NCI-H1930 (cell line): ENCODE measurements at regions not wholly inside any gene's neighbourhood (a gene's known extent, or its start where the extent isn't known, plus 50 kb on each side); places are given as distances from the start of the nearest gene placed in this dataset.

Source experiments
- DNase-seq, 2 experiments: peaks; one replicate each; lab custom pipeline; 2025; lab: John Stamatoyannopoulos, UW

DNA sequence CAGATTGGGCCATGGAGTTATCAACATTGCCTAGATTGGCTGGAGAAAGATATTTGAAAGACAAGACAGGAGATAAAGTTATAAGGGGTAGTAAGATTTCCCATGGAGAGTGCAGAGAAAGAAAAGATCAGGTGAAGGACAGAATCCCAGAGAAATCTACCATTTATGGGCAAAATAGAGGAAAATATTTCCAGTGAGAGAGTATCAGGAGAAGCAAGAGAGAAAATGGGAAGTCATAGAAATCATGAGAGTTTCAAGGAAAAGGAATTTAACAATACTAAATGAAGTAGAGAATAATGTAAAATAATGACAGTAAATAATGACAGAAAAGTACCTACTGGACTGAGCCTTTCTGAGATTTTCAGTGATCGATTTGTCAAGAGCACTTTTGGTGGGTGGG is 447.6 kb upstream of the CHST9 start:
- no peak for DNase-seq

DNA sequence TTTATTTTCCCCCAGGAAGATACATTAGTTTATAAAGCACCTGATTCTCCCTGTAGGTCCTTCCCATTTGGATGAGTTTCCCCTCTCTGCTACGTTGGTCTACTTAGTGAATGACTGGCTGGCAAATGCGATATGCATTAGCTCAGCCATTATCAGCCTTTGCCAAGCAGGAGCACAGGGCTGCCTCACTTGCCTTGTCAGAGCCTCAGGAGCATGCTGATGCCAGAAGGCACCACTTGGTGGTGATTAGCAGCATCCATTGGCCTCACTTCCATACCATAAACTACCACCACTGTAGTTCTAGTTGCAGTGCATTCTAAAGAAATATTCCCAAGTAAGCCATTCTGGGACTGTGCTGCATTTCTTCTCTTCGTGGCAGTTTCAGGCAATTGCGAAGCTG is 442.8 kb upstream of the CHST9 start:
- peak; percentile 13 for DNase-seq

DNA sequence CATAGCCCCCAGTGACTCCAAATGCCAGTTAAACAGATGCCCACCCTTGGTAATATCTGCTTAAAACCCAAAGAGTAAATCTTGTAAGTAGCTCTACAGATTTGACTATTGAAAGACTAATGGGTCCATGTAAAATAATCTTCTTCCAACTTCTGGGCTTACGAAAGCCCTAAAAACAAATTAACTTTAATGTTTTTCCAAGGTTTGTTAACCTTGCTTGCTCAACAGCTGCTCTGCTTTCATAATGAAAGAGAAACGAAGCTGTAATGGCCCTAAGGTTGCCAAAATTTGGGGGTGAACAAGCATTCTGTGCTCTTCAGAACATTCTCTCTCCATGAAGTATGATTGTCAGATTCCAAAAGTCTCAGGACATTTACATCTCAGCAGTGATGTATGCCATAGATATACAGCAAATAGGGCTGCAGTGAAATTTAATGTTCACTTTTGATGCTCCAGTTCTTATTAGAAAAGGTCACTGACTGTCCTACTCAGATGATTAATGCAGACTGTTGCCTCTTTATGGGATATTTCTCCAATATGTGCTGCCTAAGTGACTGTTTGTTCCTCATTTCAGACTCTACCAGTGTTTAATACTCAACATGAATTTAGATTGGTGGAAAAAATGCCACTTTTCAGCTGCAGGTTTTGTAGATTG is 436.3 kb upstream of the CHST9 start:
- no peak for DNase-seq

DNA sequence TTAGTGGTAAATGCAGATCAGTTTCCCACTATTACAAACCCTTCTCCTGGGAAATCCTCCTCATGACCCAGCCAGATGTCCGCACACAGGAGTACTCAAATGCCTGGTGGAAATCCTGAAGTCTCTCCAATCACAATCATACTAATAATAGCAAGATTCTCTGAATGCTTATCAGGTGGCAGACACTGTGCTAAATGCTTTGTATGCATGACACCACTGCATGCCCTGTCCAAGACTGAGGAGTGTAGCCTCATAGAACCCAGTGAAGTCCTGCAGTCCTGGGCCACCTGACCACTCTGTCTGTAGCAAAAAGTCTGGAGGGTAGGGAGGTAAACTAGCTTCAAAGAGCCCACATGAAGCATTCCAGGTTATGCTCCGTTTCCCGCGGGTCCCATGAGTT is 434.8 kb upstream of the CHST9 start:
- DNase-seq, result no peak

- DNase-seq, result no peak
Measured at GRCh38 chr18:27619090-27619772, 434.1 kb upstream of the CHST9 start.

DNA sequence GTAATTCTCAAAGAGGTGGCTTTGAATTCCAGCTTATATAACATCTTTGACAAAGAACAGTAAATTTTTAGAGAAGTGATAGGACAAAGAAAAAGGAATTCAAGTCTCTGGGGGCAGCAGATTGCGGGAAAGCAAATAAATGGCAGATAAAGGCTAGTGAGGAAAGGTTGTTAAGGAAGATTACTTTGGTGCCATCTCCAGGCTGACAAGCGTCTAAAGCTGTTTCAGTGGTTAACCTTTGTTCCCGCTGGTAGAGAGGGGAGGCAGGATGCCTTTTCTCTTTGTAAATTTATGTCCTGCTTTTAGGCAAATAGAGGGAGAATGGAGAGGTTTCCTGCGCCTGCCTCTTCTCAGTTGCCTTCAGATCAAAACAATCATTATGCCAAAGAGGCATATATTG is 431.2 kb upstream of the CHST9 start:
- DNase-seq, result no peak

GRCh38 chr18:27614951-27615844 is 430.1 kb upstream of the CHST9 start:
- no peak for DNase-seq

- no peak for DNase-seq
Measured at GRCh38 chr18:27609221-27609620, 424.1 kb upstream of the CHST9 start.

DNA sequence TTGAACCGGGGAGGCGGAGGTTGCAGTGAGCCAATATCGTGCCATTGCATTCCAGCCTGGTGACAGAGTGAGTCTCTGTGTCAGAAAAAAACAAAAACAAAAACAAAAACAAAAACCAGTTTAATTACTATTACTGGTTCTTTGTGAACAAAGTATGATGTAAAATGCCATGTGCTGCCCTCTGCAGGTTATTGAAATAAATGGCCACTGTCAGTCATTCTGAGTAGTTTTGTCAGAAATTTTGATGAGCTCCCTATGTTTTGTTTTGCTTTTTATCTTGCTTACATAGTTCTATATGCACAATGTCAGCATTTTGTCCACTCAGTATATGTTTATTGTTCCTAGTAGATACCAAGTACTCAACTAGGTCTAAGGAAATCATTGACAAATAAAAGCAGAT is 423.6 kb upstream of the CHST9 start:
- DNase-seq, result no peak

DNA sequence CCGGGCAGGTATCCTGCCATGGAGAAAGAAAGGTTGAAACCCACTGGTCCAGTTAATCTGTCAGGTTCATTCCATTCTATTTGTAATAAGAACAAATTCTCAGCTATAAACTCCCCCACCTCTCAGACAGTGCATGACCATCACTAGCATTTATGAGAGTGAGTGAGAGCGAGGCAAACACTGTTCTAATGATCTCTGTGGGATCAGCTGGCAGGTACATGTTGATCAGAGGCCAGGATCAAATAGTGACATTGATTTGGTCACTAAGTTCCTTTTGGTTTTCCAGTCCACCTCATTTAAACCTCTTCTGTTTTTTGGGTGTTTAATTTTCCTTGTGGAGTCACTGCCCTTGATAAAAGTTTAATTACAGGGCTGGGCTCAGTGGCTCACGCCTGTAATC is 423.1 kb upstream of the CHST9 start:
- no peak for DNase-seq

- no peak for DNase-seq
Measured at GRCh38 chr18:27606741-27607140, 421.6 kb upstream of the CHST9 start.

DNA sequence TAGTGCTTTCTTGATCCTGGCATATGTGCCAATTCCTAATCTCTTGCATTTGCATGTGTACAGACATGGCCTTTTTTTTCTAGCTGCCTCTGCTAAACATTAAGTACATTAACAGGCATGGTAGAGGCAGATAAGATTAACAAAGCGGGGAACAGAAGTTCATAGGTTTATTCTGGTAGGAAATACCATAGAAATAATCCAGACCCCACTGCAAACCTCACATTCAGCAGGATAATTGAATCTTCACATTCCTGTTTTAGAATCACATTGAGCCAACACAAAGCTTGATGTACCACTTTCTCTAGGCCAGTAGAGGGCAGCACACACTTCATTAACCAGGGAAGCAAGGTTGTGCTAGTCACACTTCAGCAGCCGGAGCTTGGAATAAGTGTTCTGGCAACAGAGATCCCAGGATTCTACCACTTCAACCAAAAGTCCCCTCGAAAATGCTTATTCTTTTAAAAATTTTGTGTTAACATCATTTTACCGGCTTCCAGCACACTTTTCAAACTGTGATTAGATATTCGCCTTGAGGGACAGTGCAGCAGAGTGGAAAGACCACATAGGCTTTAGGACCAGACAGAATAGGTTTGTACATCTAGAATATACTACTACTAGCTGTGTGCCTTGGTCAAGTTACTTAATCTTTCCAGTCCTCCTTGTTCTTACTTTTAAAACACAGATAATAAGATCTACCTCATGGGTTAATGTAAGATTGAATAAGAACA is 420.2 kb upstream of the CHST9 start:
- peak; percentile 52 to 60 for DNase-seq

DNA sequence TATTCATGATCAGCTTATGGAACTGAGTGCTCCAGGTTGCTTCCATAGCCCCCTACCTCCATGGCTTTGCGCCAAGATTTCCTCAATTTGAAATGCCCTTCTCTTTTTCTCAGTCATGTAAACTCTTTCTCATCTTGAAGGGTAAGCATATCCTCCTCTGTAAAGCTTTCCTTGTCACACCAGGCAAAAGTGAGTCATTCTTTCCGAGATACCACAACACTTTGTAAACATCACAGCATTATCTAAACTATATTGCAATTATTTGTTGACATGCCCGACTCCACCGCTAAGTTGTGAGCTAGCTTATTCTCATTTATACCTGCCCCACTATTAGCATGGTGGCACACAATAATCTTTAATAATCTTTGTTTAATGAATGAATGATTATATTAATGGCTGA is 419.5 kb upstream of the CHST9 start:
- no peak for DNase-seq

- no peak for DNase-seq
Measured at GRCh38 chr18:27602092-27602491, 417.0 kb upstream of the CHST9 start.

DNA sequence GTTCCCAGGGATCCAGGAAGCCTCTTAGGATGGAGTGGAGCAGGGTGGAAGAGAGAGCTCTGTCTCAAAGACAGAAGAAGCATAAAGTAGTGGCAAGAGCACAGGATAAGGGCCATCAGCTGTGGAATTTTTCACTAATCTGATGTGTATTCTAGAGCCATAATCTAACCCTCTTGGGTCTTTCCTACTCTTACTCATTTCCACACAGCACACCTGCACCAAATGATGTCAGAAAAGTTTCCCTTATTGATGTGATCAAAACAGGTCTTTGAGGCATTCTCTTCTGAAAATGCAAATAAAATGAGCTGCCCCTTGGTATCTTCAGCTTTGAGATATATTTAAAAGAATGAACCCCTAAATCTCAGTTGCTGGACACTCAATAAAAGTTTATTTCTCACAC is 415.1 kb upstream of the CHST9 start:
- DNase-seq, result no peak

GRCh38 chr18:27599202-27599829 is 414.2 kb upstream of the CHST9 start:
- peak; percentile 28 to 41 for DNase-seq

DNA sequence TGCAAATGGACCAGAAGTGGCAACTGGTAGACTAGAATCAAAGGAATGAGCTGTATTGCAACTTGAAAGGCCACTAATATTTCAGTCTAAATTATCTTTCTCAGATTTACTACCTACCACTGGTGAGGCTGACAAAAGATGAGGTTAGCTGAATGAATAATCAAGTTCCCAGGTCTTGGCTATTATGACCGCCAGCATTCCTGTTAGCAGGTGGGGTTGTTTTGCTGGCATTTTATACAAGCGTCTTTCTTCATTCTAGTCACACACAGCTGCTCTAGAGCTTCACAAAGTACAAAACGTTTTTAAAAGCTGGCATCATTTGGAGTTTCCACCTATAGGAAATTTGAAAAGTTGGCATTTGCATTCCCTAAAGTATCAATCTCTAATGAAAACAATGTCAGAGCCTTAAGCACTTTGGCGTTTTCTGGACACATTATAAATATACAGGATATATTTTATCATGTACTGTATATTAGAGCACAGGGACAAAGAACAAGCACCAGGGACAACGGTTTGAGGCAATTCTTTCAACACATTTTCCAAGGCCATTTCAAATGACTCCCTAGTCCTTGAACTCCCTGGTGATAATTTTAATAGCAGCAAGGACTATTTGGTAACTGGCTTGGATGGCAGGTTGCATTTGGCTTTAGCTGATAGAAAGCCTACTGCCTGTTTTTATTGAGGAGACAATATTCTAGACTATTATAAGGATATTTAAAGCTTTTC is 410.2 kb upstream of the CHST9 start:
- no peak for DNase-seq

DNA sequence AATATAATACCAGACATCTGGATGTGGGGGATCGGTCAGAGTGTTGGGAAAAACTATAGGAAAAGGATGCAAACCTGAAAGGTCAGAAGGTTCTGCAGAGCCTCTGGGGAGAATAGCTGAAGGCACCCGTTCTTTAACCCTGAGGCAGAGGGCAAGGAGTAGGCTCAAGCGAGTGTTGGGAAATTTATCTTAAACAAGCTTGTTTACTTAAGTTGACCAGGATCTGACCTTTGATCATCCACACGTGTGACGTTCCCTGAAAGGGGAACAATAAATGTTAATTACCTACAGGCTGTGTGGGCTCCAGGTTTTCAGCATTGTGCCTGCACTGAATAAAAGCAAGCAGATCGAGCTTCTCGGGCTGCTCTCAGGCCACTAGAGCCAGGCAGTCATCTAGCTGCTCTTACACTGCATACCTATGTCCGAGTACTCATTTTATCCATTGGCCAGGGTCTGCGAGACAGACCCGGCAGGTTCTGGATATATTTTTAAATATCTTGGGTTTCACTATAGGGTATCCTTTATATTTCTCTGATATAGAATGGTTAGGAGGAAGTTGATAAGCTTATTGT is 400.6 kb upstream of the CHST9 start:
- no peak for DNase-seq

DNA sequence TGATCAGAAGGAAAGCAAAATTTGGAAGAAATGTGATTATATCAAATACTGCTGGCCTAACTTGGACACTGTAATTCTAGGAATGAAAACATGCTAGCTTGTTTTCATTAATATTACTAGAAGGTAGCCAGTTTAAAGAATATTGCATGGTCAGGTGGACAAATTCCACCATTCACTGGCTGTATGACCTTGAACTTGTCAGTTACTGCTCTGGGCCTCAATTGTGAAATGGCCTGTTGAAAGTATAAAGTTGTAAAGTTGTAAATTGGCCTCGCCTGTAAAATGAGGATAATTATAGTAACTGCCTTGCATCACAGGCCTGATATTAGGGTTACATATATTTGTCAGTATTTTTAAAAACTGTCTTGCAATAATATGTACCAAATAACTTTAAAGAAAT is 398.4 kb upstream of the CHST9 start:
- DNase-seq, result no peak

DNA sequence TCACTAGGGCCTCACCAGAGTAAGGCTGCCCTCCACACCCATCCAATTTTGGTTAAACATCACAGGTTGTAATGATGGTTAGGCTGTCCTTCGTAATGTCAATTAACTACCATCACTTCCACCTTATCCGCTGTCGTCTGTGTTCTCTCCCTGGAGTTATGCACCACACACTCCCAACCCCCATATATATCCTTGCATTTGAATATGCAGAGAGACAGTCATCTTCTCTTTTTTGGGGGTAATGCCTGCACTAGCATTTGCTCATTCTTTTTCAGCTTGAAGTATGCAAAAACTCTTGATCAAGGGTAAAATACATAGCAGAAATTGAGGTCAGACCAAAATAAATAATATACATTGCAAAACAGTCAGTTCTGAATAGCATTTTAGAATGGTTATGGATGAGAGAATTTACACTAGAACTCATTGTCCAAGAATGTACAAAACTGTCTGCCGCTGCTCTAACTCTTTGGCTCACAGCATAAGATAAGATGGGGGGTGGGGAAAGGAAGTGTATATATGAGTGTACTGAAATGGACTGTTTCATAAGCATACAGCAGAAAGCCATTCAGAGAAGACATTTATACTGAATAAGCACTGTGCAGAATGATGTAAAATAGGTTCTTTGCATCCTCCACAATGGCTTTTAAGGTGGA is 397.8 kb upstream of the CHST9 start:
- no peak for DNase-seq
